ENCODE measurements at regions not wholly inside any gene's neighbourhood (a gene's known extent, or its start where the extent isn't known, plus 50 kb on each side); places are given as distances from the start of the nearest gene placed in this dataset.

GRCh38 chr20:12882832-12883506 lies 125.8 kb upstream of the SPTLC3 start:
- TF ChIP-seq CTCF (IDR thresholded peaks at IDR 0.05) (no peak), POLR2A (IDR thresholded peaks at IDR 0.05) (no peak)
